Stimulated activated CD4-positive, alpha-beta T cell treated with anti-CD3 and anti-CD28 coated beads, Interleukin-1b, Interleukin-23, amount 100 ng/mL, for 24 hours (primary cell): ENCODE measurements at regions not wholly inside any gene's neighbourhood (a gene's known extent, or its start where the extent isn't known, plus 50 kb on each side); places are given as distances from the start of the nearest gene placed in this dataset.

Experiments
- DNase-seq, 4 experiments: peaks; one replicate each; pipeline ENCODE4 v3.0.0-alpha.2; 2020; ENCODE audit warnings: low read depth in 4 of 4, low spot score in 1 of 4

GRCh38 chr3:195005759-195006510 lies 265.0 kb downstream of the XXYLT1 start:
- no peak for DNase-seq

- no peak for DNase-seq
Measured at GRCh38 chr3:195007151-195007550, 263.8 kb downstream of the XXYLT1 start.

GRCh38 chr3:195007766-195008165 lies 263.2 kb downstream of the XXYLT1 start:
- no peak for DNase-seq

- no peak for DNase-seq
Measured at GRCh38 chr3:195008816-195009215, 262.1 kb downstream of the XXYLT1 start.

- DNase-seq, result no peak
Measured at GRCh38 chr3:195009616-195010015, 261.3 kb downstream of the XXYLT1 start.

GRCh38 chr3:195010551-195011100 lies 260.3 kb downstream of the XXYLT1 start:
- no peak for DNase-seq

- DNase-seq, result no peak
Measured at GRCh38 chr3:195011231-195011834, 259.6 kb downstream of the XXYLT1 start.

GRCh38 chr3:195012100-195012499 lies 258.9 kb downstream of the XXYLT1 start:
- DNase-seq, result no peak

GRCh38 chr3:195012571-195012970 lies 258.4 kb downstream of the XXYLT1 start:
- DNase-seq, result no peak

- no peak for DNase-seq
Measured at GRCh38 chr3:195013411-195014361, 257.3 kb downstream of the XXYLT1 start.

- no peak for DNase-seq
Measured at GRCh38 chr3:195015021-195015420, 255.9 kb downstream of the XXYLT1 start.

- no peak for DNase-seq
Measured at GRCh38 chr3:195017151-195017550, 253.8 kb downstream of the XXYLT1 start.
